NCI-H1417 (cell line): ENCODE measurements at regions not wholly inside any gene's neighbourhood (a gene's known extent, or its start where the extent isn't known, plus 50 kb on each side); places are given as distances from the start of the nearest gene placed in this dataset.

ENCODE experiments used
- DNase-seq, 3 experiments: peaks; one replicate each; lab custom pipeline; 2025; lab: John Stamatoyannopoulos, UW

DNA sequence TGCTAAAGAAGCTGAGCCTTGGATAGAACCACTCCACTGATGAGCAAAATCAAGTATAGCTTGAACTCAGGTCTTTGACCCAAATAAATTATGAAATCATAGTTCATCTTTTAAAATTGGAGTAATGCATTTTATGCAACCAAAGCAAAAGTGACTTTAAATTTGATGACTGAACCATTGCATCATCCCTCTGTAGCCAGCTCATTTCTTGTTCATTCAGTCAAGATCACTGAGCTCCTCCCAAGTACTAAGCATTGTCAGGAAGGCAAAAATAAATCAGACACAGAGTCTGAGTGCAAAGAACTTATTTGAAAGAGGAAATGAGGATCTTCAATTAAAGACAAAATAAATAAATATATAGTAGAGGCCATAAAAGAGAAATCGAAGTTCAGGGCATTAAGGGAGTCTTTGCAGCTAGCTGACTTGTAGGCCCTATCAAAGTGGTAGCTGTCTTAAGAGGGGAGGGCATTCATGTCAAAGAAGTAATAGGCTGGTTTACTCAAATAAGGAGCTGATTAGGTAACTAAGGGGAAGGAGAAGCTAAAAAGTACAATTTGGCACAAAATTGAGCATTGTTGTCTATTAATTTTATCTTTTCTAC, 411.8 kb downstream of the MTX2 start:
- no peak for DNase-seq

GRCh38 chr2:176681584-176682115, 412.4 kb downstream of the MTX2 start:
- DNase-seq = no peak

- no peak for DNase-seq
Measured at GRCh38 chr2:176682278-176682677, 413.0 kb downstream of the MTX2 start.

GRCh38 chr2:176683618-176684111, 414.4 kb downstream of the MTX2 start:
- DNase-seq = no peak

GRCh38 chr2:176685908-176686307, 416.7 kb downstream of the MTX2 start:
- no peak for DNase-seq

DNA sequence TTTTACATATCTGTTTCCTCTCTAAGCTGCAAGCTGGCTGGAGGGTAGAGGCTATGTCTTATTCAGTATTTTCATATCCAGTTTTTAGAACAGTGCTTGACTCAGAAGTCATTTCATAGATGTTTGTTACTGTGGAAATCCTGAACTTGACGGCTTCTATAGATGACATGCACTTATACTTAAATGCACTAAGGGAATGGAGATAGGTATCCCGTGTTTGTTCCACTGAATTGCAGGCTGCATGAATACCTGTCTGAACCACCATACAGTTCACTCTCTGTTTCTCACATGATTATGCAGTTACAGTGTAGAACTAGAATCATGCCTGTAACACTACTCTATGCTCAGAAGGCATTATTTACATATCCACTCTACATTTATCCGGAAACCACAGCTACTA, 417.1 kb downstream of the MTX2 start:
- DNase-seq = no peak

DNA sequence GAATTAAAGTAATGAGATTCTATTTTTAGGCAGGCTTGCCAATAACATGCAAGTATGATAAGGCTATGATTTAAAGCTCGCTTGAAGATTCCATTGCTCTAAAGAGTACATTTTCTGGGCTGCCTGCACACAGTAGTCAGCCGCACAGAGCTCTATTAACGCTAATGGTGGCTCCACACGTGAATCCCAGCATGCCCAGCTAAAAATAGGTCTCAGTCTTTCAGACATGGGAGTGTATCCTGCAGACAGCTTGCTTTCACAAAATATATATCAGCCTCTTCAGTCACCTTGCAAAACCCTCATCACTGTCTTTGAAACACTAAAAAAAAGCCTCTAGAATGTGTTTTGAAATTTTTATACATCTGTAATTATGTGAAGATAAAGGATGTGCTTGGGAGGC, 418.1 kb downstream of the MTX2 start:
- no peak for DNase-seq

GRCh38 chr2:176687944-176688343, 418.7 kb downstream of the MTX2 start:
- DNase-seq = no peak

DNA sequence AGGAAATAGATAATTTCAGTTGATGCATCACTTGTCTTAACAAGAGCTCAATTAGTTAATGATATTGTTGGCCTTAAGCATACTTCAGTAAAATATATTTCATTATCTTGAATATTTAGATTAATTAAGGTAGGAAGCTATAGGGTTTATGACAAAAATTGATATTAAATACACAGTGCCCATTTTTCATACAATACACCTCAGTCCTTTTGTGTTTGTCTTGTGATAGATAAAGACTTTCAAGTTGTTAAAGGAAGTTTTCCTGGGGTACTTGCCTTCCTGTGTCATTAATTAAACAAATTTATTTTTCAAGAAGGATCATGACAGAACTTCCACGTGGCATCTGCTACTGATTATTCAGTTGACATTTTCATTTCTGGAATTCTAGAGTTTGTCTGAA, 420.5 kb downstream of the MTX2 start:
- no peak for DNase-seq

DNA sequence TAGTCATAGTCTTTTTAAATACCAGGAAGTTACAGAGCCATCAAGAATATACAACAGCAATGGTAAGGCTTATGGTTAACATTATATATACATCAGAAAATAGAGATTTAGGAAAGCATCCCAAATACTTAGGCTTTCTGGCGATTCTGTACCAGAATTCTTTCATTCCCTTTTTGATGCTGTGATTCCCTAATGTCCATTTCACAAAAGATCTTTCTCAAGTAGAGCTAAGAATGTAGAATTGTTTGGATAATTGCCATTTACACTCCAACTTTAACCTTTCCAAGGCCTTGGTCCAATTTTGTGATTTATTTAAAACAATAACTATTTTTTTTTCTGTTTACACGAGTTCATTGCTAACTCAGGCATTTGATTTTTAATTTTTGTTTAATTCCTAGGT, 422.2 kb downstream of the MTX2 start:
- no peak for DNase-seq

- DNase-seq = no peak
Measured at GRCh38 chr2:176692533-176692932, 423.3 kb downstream of the MTX2 start.

DNA sequence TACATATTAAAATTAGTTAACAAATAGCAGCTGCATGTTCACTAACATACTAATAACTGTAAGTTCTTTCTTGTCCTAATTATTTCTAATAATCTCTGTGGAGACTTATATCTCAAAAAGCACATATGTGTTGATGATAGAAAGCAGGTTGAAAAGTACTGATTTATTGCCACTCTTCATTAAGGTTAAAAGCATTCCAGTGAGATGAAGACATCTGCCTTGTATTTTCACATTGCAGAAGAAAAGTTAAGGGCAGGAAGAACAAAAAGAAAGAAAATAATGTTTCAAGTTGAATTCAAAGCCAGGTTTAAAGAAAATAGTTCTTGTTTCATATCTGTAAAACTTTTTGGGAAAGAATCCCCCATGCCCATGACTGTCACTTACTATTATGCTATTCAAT, 429.9 kb downstream of the MTX2 start:
- DNase-seq = no peak

- no peak for DNase-seq
Measured at GRCh38 chr2:176699644-176700043, 430.4 kb downstream of the MTX2 start.

GRCh38 chr2:176702131-176702530, 432.9 kb downstream of the MTX2 start:
- no peak for DNase-seq

DNA sequence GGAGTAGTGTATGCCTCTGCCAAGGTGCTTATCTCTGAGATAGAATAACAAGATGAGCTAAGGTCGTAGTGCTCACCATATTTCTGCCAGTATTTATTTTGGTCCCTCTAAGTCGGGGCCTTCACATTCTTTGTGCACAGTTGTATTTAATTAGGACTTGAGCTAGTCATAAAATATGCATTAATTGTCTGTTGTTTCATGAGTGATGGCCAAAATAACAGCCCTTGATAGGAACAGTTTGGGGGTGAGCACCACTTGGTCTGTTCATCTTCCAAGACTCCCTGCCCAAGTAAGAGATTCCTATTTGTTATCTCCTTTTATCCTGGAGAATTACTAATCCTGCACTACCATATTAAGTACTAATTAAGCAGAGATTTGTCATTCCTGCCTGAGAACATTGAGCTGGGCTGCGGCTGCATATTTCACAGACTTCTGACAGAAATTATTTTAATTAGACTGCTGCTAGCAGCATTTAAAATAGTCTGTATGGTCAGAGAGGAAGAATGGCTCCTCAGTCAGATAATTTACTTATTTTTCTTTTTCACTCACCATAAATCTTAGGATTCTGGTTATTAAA, 435.1 kb downstream of the MTX2 start:
- peak in 2 of 3 experiments; percentile 10 to 57 for DNase-seq

DNA sequence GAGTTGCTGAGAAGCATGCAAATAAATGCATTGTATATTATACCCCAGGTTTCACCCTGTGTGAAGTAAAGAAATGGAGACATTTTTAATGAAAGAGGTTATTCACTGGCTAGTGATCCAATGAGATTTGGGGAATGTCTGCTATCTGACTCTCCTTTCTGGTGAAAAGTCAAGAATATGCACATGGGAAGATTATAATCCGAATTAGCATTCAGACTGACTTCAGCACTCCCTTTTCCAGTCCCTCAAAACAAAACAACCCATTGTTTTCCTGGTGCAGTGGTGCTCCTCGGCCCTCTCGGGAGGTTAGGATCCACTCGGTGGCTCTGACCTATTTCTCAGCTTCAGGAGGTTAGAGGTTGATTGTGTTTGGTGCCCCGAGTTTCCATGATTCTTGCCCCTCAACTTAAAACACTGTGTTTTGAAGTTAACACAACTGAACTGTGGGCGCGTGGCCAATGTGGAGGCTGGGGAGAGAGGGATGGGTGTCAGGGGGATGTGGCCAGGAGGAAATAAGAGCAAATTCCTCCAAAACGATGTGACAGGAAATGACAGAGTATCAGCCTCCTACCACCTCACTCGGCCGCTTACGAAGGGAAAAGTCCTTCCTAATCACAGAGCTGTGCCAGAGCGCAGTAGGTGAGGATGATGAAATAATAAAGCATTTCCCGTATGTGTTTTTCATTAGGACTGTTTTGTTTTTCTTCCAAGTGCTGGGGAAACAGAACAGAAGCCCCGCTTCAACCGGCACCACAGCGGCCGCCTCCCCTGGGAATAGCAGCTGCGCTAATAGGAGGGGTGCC, 440.1 kb downstream of the MTX2 start:
- DNase-seq = no peak

DNA sequence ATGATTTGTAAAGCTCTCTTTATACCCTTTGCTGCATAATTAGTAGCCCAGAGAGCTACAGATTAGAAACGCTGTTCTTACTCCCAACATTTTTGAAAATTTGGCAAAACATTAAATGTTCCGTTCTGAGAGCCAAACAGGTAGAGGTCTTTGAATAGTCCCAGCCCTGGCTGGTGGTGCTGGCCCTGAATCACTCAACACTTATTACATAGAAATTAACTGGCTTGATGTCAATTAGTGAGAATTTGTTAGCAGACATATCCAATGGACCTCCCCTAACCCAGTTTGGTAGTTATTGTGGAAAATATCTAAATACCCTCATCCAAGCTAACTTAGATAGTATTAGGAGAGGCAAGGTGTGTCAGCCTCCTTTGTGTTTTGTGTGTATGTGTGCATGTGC, 440.7 kb downstream of the MTX2 start:
- no peak for DNase-seq

GRCh38 chr2:176710657-176711186, 441.5 kb downstream of the MTX2 start:
- no peak for DNase-seq

DNA sequence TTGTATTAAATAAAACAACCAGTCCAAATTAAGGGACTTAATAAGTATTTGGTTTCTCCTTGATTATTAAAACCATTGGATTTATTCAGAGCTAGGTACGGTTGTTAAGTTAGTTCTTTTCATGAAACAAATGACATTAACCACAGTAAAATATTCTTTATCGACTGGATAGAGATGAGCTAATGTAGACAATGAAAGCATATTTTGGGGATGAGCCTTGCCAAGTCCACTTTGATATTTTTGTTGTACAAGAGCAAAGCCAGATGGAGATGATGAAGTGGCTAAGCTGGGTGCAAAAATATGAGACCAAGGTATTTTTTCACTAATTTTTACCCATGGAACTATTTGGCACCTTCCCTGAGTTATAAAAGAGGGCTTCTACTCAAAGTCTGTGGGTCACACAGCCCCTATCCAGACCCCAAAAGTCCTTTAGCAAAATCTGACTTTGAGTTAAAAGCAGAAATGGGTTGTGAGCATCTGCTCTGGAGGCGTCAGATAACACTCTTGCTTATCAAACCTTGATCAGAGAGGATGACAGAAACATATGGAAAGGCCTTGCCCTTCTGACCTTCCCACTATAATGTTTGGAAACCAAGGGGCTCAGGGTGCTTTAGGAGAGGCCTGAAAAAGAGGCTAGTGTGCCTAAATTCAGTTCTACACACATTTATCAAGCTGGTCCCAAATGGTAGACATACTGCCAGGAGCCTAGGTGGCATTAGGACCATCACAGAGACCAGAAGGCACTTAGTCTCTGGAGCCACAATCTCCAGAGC, 456.8 kb downstream of the MTX2 start:
- DNase-seq = no peak

GRCh38 chr2:176727696-176728095, 458.5 kb downstream of the MTX2 start:
- DNase-seq = no peak

GRCh38 chr2:176729706-176730569, 460.7 kb downstream of the MTX2 start:
- no peak for DNase-seq
